Stimulated activated CD8-positive, alpha-beta memory T cell treated with anti-CD3 and anti-CD28 coated beads, Interleukin-12 subunit alpha, Interleukin-12 subunit beta, amount 100 ng/mL, for 24 hours (primary cell): ENCODE measurements at regions not wholly inside any gene's neighbourhood (a gene's known extent, or its start where the extent isn't known, plus 50 kb on each side); places are given as distances from the start of the nearest gene placed in this dataset.

Experiments used
- DNase-seq: peaks from one replicate; pipeline ENCODE4 v3.0.0-alpha.2; 2020; ENCODE audit errors: extremely low read depth

DNA sequence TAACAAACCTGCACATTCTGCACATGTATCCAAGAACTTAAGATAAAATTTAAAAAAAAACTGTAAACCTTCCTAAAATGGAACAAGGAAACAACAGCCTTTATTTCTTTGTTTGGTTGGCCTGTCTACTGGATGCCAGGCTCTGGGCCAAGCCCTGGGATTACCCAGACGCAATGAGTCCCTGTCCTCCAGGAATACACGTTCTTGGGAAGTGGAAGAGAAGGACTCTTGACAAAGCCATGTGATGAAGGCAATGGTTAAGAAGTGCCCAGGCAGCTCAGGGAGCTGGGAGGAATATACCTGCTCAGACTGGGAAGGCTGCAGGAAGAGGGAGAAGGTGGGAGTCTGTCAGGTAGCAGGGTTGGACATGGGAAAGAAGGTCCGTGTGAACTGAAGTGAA, 115.4 kb downstream of the AXIN2 start:
- no peak for DNase-seq

DNA sequence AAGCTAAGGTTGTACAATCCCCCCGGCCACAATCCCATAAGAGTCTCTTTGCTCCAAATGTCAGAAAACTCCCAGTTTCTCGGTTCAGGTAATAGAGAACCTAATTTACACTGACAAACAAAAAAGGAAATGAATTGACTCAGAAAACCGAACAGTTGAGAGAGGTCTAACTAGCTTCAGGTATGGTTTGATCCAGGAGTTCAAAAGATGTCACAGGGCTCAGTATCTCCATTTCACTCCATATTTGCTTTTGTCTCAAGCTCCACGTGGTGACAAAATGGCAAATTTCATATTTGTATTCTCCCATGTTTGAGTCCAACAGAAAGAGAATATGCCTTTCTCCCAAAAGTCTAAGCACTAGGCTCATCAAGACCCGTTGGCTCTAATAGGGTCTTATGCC, 117.4 kb downstream of the AXIN2 start:
- DNase-seq = no peak

DNA sequence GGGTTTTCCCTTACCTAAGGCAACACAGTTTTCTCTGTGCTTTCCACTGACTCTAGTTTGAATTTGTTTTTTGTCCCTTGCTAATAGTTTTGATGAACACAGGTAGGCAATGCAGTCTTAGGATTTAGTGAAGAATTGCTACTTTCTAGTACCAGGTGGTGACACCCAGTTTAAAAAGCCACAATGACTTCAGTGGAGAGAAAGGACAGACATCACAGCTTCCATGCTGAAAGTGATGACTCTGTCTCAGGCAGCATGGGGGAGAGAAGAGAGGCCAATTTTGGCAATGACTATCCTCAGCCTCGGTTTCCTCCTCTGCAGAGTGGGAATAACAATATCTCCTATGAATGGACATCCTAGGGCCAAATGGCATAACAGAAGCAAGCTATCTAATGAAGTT, 118.8 kb downstream of the AXIN2 start:
- DNase-seq = no peak

DNA sequence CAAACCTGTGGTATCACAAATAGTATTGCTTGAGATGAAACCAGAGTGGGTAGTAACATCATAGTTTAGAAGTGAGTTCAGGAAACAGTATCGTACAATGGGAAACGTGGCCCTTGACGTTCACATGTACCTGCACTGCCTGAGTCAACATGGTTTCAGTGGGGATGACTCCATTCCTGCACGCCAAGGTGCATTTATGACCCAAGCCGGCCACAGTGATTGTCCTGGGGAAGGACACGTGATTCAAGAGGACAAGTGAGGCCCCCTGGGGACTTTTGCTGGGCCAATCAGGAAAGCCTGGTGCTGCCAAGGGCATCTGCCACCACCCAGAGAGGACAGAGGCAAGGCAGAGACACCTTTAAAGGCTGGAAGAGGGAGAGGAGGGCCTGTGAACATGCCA, 119.2 kb downstream of the AXIN2 start:
- no peak for DNase-seq

DNA sequence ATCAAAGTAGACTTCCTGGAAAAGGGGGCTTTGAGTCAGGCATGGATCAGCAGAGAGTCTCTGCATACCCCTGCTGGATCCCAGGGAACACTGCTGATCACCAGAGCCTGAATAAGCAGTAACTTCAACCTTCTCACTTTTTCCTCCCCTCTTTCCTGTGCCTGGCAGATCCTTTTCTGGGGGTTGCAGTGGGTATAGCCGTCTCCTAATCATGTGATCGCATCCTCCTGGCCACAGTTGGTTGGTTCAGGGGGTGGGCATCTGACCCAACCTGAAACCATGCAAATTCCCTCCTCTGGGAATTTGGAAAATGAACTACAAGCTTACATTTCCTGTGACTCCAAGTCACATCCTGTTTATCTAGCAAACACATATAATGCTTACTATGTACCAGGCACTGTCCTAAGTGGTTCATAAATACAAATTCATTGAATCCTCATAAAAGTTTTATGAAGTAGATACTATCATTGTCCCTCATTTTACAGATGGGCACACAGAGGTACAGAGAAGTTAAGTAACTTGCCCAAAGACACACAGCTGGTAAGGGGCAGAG, 120.3 kb downstream of the AXIN2 start:
- no peak for DNase-seq

DNA sequence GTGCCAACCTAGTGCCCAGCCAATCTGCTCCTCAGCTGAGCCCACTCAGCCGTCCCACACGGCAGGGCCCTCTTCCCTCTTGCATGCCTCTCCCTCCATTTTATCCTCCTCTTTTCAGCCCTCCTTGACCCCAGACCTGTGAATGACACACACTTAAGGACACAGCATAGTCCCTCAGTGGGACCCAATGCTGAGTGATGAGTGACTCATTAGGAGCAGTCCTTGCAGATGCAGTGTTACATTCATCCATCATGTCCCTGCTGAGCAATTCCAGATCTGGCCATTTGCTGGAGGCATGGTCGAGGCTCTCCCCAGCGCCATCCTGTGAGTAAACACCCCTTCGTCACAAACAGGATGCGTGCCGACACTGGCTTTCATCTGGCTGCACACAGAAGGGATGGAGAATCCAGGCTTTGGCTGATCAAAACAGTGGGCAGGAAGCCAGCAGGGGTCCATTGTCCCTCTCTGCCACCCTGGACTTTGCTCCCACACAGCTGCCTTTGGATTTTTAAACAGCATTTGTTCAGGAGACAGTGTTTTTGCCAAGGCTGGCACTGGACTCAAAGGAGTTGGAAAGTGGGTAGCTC, 122.6 kb downstream of the AXIN2 start:
- DNase-seq = no peak

DNA sequence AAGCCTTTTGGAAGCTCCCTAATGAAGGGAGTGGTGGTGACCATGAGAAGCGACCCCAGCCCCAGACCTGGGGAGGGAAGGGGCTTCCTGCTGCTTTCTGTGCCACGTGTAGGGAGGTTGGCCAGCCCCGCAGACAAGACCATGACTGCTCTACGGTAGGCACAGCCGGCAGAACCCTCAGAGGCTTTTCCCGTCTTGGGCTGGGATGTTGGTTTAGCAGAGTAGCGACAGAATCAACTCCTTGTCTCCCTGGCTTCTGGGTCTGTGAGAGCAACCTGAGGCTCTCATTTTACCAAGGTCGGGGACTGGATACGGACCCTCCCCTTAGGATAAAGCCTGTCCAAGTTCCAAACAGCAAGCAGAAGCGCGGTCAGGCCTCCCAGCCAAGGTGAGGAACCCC, 123.3 kb downstream of the AXIN2 start:
- no peak for DNase-seq

DNA sequence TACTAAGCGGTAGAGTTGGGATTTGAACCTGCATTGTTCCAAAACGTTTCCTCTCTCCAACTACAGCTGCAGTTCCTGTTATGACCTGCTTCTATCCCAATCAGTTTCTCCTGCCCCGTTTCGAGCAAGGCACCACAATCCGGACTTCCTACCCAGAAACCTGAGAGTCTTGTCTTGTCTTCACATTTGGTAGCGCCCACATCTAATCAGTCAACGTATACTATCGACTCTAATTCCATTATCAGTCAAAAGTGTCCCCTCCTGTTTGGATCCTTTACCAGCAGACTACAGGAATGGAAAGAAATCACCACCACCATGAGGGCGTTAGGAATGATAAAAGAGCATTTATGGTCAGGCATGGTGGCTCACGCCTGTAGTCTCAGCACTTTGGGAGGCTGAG, 124.6 kb downstream of the AXIN2 start:
- DNase-seq = no peak

DNA sequence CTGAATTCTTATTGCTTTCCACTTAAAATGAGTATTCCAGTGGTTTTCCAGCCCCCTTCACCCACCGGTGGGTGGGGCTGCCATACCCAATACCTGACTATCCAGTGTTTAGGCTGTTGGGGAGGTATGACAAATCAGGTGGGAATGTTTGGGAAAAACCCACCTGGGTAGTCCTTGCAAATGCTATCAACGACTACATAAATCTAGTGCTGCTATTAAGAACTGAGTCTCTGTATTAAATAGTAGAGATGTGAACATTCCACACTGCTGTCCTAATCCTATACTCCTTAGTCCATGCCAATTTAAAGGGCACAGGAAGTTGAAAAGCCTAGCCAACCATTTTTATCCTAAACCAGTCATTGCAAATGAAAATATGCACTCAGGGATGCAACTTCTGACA, 126.6 kb downstream of the AXIN2 start:
- DNase-seq = no peak

DNA sequence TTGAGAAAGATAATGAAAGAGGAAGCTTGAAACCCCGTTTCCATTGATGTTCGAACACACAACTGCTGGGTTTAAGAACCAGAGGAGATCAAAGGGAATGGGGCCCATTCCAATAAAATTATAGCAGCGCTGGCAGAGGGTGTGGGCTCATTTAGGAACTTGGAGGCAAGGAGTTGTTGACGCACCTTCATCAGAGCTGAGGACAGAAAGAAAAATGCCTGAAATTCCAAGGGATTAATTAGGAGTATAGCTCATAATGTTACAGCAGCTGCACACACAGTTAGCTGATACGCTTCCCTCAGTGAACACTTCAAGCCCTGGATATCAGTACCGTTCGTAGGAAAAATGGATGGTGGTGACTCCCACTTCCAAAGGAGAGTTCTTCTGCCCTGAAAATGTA, 127.2 kb downstream of the AXIN2 start:
- no peak for DNase-seq

DNA sequence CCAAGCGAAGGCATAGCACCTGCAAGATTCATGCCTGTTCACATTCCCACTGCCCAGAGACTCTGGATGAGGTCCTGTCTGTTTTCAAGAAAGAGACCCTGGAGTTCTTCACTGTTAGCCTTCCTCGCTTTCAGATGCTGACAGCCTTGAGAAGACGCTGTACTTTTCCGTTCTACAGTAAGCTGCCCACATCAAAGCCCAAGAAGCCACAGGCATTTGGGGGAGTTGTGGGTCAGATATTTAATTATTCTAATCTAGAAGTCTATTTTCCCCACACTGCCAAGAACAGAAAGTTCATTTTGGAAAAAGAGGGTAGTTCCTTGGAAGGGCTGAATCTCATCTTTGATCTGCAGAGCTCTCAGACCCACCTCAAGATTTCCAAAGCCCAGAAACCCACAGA, 127.9 kb downstream of the AXIN2 start:
- no peak for DNase-seq

DNA sequence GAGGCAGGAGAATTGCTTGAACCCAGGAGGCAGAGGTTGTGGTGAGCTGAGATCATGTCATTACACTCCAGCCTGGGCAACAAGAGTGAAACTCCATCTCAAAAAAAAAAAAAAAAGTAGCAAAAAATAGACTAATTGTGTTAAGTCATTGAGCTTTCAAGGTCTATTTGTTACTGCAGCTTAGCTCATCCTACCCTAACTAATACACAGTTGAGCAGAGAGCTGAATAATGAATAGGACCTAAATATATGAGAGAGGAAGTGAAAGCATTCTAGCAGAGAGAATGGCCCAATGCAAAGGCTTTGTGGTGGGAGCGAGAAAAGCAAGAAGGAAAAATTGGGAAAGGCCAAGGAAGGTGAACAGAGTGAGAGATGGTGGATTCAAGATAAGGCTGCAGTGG, 128.3 kb downstream of the AXIN2 start:
- no peak for DNase-seq

DNA sequence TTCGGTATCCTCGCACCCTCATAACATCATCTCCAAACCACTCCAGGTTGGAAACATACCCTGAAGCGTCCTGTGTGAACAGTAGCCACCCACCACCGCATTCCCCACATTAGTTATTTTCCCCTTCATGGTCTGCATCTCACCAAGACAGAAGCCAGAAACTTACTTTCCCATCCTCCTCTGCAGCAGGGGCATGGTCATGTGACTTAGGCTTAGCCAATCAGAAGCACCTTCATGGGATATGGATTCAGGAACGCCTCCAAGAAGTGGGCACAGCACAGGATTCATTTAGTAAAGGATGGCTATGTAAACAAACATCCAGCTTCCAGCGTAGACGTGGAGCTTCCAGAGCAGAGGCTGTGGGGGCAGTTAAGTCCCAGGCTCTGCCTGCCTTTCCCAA, 130.3 kb downstream of the AXIN2 start:
- no peak for DNase-seq

DNA sequence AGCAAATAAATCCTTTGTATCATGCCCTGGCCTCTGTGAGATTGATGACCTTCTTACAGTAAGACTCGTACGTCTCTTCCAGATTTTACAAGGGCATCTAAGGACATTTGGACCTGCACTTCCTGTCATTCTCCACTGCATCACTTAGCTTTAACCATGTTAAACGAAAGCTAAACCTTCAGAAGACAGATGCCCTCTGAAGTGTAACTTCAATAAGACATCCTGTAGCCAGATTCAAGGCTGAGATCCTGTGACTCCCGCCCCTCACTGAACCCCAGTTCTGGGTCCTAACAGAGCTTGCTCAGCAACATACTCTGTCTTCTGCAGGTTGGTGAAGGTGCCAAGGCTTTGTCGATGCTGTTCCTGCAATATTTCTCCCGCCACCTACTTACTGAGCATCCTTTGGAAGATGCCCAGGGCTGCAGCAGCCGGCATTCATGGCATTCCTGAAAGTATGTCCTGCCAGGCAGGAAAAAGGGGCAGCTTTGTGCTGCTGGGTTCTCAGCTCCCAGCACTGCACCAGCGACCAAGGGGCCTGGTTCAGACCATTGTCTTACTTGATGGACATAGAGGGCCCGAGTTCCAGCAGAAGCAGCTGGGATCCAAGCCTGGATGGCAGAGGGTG, 131.1 kb downstream of the AXIN2 start:
- DNase-seq = no peak

DNA sequence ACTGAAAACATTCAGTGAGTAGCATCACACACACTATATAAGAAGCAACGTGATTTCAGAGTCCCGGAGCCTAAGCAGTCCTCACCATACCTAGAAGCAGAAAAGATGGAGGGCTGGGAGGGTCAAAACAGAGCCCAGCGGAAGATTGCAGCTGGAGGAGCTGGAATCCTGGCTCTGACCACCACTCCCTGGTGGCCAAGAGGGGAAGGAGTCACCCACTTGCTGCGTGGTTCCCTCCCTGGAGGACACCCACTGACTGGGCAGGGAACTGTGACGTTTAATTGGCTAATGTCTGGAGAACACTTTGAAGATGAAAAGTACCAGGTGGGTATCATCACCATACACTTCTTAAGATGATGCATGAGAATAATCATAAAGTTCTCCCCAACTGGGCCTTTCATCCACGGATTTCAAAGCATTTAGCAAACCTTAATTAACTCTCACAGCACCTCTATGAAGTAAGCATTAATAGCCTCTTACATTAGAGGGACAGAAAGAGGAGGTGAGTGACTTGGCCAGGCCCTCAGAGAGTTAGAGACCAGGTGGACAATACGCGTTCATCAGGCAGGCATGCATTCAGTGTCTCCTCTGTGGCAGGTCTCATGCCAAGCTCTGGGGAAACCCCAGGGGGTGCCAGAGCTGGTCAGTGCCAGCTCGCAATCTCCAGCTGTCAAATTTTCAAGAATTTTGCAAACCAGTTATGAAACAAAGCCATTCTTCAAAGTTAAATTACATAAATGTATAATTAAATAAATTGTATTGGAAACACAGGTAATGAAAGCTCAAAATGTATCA, 137.9 kb downstream of the AXIN2 start:
- DNase-seq = no peak

DNA sequence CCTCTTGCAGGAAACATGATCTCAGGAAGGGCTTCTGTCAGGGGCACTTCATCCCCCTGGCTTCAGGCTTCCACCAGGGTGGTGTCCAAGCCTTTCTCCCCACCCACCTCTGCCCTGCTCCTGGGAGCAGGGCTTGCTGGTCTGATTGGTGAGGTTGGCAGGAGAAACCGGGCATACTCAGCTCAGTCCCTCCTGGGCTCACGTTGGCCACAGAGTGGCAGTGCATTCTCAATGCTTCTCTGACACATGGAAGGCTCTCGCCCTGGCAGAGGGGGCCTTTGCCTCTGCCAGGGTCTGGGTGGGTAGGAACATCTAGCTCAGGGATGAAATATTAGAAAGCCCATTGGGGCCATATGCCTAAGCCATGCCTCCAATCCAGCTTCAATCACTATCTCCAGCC, 142.8 kb downstream of the AXIN2 start:
- DNase-seq = no peak

DNA sequence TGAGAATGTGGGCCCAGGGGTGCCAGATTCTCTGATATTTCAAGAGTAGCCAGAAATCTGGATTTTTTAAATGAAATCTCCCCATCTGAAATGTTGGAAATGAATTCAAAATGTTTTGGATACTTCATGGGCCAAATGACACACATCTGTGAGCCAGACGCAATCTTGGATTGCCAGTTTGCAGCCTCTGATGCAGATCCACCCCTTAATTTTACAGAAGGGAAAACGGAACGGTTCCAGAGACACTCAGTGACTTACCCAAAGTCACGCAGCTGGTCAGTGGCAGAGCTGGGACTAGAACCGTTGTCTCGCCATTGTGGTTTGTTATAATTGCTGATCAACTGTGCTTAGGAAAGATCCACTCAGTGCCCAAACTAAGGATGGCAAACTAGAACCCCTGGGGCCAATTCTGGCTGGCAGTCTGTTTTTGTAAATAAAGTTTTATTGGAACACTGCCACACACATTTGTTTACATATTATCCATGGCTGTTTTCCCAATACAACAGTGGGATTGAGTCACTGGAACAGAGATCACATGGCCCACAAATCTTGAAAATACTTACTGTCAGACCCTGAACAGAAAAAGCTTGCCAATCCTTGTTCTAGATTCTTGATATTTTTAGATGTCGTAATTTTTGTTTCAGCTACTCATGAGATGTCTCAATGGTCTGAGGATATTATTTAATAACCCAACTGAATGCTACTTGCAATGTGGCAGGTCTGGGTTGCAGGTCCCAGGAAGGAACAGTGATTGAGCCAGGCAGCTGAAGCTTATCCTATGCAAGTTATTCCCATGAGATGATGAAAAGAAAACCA, 143.8 kb downstream of the AXIN2 start:
- no peak for DNase-seq

DNA sequence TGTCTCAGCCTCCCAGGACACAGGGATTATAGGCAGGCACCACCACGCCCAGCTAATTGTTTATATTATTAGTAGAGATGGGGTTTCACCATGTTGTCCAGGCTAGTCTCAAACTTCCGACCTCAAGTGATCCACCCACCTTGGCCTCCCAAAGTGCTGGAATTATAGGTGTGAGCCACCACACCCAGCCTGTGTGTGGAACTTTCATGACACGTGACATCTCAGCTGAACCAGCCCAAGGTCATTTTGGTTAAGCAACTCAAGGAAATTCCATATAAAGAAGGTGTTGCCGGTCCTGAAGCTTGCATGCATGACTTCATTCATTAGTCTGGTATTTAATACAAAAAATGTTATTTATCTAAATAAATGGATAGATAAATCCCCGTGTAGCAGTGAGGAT, 145.5 kb downstream of the AXIN2 start:
- DNase-seq = no peak

DNA sequence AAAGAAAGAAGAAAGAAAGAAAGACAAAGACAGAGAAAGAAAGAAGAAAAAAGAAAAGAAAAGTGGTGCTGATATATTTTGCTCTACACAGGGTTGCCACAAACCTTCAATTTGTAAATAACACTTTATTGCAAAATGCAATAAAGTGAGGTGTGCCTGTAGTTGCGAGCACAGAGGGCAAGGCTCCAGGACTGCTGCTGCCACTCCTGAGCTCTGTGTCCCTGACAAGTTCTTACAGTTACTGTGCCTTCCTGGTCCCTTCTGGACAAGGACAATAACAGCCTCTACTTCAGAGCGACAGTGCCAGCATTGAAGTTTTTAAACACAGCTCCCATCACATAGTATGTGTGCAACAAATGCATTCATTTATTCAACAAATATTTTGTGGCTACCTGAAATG, 148.1 kb downstream of the AXIN2 start:
- no peak for DNase-seq

DNA sequence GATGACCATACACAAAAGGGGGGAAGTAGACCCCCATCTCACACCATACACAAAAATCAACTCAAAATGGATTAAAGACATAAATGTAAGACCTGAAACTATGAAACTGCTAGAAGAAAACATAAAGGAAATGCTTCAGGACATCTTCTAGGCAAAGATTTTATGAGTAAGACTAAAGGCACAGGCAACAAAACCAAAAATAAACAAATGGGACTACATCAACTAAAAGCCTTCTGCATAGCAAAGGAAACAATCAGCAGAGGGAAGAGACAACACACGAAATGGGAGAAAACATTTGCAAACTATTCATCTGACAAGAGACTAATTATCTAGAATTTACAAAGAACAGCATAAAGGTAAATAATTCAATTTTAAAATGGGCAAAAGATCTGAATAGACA, 152.1 kb downstream of the AXIN2 start:
- DNase-seq = no peak

DNA sequence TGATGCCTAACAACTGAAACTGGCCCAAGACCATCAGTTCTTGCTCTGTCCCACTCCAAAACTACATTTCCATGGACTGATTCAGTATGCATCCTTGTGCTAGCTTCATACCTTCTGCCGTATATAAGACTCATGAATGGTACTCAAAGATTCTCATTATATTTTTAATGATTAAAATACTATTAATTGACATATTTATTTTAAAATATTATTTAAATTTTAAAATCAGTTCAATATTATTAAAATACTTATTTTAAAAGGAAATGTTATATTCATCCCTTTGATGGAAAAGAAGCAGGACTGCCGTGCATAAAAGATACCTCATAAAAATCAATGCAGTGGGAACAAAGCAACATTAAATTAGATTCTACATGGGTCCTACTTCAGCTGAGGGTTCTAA, 153.4 kb downstream of the AXIN2 start:
- no peak for DNase-seq

DNA sequence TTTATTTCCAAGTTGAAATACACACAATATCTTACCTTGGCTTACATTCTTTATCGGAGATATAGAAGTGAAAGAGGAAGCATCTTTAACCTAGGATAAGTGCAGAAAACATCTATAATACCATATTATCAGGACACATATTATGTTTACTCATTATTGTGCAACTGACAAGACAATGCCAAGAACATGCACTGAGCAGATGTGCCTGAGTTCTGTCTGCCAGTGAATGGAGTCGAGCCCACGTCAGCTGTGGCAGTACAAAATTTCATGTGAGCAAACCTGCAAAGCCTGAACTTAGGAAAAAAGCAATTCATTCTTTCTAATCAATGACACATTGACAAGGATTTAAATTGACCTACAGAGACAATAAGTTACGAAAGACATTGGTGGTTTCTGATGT, 154.4 kb downstream of the AXIN2 start:
- DNase-seq = no peak
